Nephron progenitor cell (in vitro differentiated cells): ENCODE measurements at regions not wholly inside any gene's neighbourhood (a gene's known extent, or its start where the extent isn't known, plus 50 kb on each side); places are given as distances from the start of the nearest gene placed in this dataset.
"Not testable (repeated sequence)": the region's sequence is repeated elsewhere in the genome, so short reads cannot be mapped to it uniquely, and the experiment has no call there.

Source experiments
- DNase-seq: peaks from one replicate; pipeline ENCODE4 v3.0.0; 2021
- H3K27ac Mint-ChIP-seq: 2 replicates; pipeline ENCODE4 v1.8.0; 2021; ENCODE audit warnings: mild to moderate bottlenecking, moderate library complexity, mixed read lengths
- H3K27me3 Mint-ChIP-seq: 2 replicates; pipeline ENCODE4 v1.8.0; 2021; ENCODE audit warnings: mild to moderate bottlenecking, low read depth, mixed read lengths; ENCODE audit not compliant: poor library complexity
- H3K36me3 Mint-ChIP-seq: 2 replicates; pipeline ENCODE4 v1.8.0; 2021; ENCODE audit warnings: low read depth, mixed read lengths
- H3K4me1 Mint-ChIP-seq: 2 replicates; pipeline ENCODE4 v1.8.0; 2021; ENCODE audit warnings: mixed read lengths
- H3K4me3 Mint-ChIP-seq: 2 replicates; pipeline ENCODE4 v1.8.0; 2021; ENCODE audit warnings: mild to moderate bottlenecking, moderate library complexity, mixed read lengths
- H3K9me3 Mint-ChIP-seq: 2 replicates; pipeline ENCODE4 v1.8.0; 2021; ENCODE audit warnings: mild to moderate bottlenecking, moderate library complexity, mixed read lengths
- CTCF ChIP-seq: fragments of 200-600 bp; sonication (generic); IDR thresholded peaks from 2 replicates; pipeline ENCODE4 v1.5.0; 2021; ENCODE audit warnings: antibody characterized with exemption

DNA sequence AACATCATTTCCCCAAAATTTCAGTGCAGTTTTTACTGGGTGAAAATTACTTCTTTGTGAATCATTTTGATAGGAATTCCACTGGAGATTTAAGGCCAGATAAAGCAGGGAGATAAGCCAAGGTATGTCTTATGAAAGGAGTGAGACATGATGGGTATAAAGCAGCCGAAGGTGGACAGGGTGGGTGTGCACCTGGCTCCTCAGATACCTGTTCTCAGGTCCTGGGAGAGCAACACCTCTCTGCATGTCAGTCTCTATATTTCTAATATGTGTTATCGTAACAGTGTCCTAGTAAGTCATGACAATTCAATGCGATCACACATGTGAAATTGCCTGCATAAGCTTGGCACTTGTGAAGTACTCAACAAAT is 768.8 kb downstream of the RNF144A start:
- no peak for TF ChIP-seq CTCF
- no peaks in the 10 kb centered on the region for H3K27me3 Mint-ChIP-seq
- H3K27ac Mint-ChIP-seq = no peak overlapping the region
- no peak for DNase-seq
- no peaks in the 10 kb centered on the region for H3K36me3 Mint-ChIP-seq
- H3K9me3 Mint-ChIP-seq = no peaks in the 10 kb centered on the region
- no peak overlapping the region for H3K4me3 Mint-ChIP-seq
- H3K4me1 Mint-ChIP-seq = peaks cover 35% of the 10 kb centered on the region

DNA sequence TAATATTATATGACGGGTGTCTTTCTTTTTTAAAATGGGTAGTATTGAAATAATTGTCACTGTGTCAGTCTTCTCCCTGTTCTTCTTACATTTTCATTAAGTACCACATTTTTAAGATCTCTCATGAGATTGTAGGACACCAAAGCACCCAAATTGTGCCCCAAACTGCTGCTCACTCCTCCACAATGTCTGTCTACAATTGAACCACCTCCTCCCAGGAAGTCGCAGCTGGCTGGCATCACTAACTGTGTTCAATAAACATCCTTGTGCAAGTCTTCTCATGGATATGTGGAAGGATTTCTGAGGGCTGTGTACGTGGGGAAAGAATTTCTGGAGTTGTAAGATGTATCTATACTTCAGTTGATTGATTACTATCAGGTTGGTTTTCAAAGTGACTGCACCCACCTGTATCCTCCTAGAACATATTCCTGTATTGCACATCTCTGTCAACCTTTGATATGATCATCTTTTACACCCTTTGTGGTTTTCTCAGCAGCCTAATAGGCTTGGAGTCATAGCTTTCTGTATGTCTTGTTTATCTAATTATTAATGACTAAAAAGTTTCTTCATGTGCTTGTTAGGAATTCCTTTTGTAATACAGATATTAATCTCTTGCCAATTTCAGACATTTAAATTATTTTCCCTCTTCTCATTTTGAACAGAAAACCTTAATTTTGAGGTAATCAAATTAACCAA is 774.9 kb downstream of the RNF144A start:
- no peak for TF ChIP-seq CTCF
- Mint-ChIP-seq H3K27ac (no peak overlapping the region), H3K27me3 (no peaks in the 10 kb centered on the region), H3K36me3 (no peaks in the 10 kb centered on the region), H3K9me3 (no peaks in the 10 kb centered on the region), H3K4me1 (no peaks in the 10 kb centered on the region), H3K4me3 (no peak overlapping the region)
- DNase-seq = no peak

DNA sequence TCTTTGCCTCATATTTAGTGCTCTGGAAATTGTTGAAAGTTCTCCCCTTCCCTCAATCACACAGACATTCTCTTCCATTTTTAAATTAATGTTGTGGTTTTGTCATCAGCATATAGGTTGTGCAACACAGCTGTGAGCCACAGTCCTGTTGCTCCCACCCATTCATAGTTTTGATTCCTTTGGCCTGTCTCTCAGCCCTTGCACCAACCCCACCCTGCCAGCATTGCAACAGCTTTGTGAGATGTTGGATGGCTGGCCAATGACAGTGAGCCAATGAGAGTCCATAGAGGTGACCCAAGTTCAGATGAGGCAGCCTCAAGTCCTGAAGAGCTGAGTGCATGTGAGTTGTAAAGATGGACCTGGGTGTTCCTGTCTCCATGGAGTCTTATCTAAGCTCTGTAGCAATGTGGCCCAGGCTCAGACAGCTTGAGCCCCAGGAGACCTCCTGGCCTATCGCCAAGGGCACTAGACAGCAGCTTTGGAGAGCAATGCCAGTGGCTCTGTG is 775.5 kb downstream of the RNF144A start:
- no peak for DNase-seq
- Mint-ChIP-seq H3K4me3 (no peak overlapping the region), H3K36me3 (no peaks in the 10 kb centered on the region), H3K9me3 (no peaks in the 10 kb centered on the region), H3K27ac (no peak overlapping the region), H3K4me1 (no peaks in the 10 kb centered on the region), H3K27me3 (no peaks in the 10 kb centered on the region)
- TF ChIP-seq CTCF = no peak

DNA sequence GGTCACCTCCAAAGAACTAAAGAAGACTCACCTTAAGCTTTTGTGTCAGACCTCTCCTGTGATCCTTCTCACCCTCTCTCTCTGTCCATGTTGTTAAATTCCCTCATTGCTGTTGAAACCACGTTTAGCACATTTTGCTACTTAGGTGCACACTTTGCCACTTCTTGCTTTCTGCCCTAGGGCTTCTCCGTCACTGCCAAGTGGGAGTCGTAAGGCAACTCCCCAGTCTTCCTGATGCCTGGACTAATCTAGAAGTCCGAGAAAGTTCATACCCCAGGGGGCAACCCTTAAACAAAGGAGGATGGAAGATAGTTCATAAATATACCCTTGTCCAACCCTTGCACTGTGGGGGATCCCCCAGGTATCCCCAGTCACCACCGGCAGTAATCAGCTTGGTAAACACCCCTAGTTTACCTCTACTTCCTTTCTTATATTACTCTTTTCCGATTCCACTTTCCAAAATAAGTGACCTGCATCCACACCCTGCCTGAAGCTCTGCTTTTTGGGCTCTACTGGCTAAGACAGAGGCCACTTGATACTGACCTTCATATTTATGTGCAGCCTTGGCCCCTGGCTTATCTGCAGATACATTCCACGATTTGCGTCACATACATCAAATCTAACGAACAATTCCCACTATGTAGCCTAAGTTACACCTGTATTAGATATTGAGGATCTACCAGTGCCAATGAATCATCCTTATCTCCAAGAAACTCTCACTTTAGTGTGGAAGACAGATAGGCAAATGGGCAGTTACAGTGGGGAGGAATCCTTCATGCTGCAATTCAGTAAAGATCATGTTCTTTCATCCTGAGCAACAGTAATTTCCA is 776.2 kb downstream of the RNF144A start:
- H3K36me3 Mint-ChIP-seq = no peaks in the 10 kb centered on the region
- H3K27ac Mint-ChIP-seq = no peak overlapping the region
- no peak overlapping the region for H3K4me3 Mint-ChIP-seq
- no peak for DNase-seq
- no peaks in the 10 kb centered on the region for H3K4me1 Mint-ChIP-seq
- no peaks in the 10 kb centered on the region for H3K27me3 Mint-ChIP-seq
- no peak for TF ChIP-seq CTCF
- H3K9me3 Mint-ChIP-seq = no peaks in the 10 kb centered on the region

GRCh38 chr2:7694076-7694985 is 777.1 kb downstream of the RNF144A start:
- no peaks in the 10 kb centered on the region for H3K9me3 Mint-ChIP-seq
- no peak overlapping the region for H3K27ac Mint-ChIP-seq
- no peaks in the 10 kb centered on the region for H3K4me1 Mint-ChIP-seq
- no peak for DNase-seq
- no peak for TF ChIP-seq CTCF
- H3K27me3 Mint-ChIP-seq = no peaks in the 10 kb centered on the region
- no peak overlapping the region for H3K4me3 Mint-ChIP-seq
- no peaks in the 10 kb centered on the region for H3K36me3 Mint-ChIP-seq

GRCh38 chr2:7696556-7696955 is 779.3 kb downstream of the RNF144A start:
- not testable (repeated sequence) for H3K9me3 Mint-ChIP-seq, H3K27ac Mint-ChIP-seq, H3K4me1 Mint-ChIP-seq, H3K4me3 Mint-ChIP-seq, DNase-seq, H3K27me3 Mint-ChIP-seq, H3K36me3 Mint-ChIP-seq
